GM12892 (cell line): ENCODE measurements at regions not wholly inside any gene's neighbourhood (a gene's known extent, or its start where the extent isn't known, plus 50 kb on each side); places are given as distances from the start of the nearest gene placed in this dataset.

Experiments
- POLR2A ChIP-seq: IDR thresholded peaks from 2 replicates; pipeline ENCODE4 v1.6.1; 2011; ENCODE audit warnings: low read depth, low read length, control low read depth
- TAF1 ChIP-seq: IDR thresholded peaks from 2 replicates; pipeline ENCODE4 v1.6.1; 2011; ENCODE audit warnings: low read depth, mild to moderate bottlenecking, control low read depth, low read length, borderline replicate concordance

- TF ChIP-seq POLR2A = no peak
- no peak for TF ChIP-seq TAF1
Measured at GRCh38 chr17:79437081-79437480, 173.8 kb downstream of the RBFOX3 start.
